Calu3 (cell line): ENCODE measurements at regions not wholly inside any gene's neighbourhood (a gene's known extent, or its start where the extent isn't known, plus 50 kb on each side); places are given as distances from the start of the nearest gene placed in this dataset.

Experiments used
- BruUV-seq: library from RNA; stranded (reverse); fragments of 400-500 nt; replicated peaks from 2 replicates; lab custom pipeline; 2021; lab: Mats Ljungman, UMichigan
- CTCF ChIA-PET: fragments of 300-600 bp; sonication (Branson Sonifier 250); formaldehyde crosslinking; loops from one replicate; lab custom pipeline; 2022; ENCODE audit warnings: antibody characterized with exemption; lab: Charles Lee
- DNase-seq: peaks from one replicate; pipeline ENCODE4 v3.0.0; 2022
- H3K27ac Mint-ChIP-seq: one replicate; pipeline ENCODE4 v1.8.0; 2022; ENCODE audit warnings: mixed read lengths; ENCODE audit not compliant: unreplicated experiment
- H3K27me3 Mint-ChIP-seq: one replicate; pipeline ENCODE4 v1.8.0; 2022; ENCODE audit warnings: mixed read lengths; ENCODE audit not compliant: unreplicated experiment
- H3K36me3 Mint-ChIP-seq: one replicate; pipeline ENCODE4 v1.8.0; 2022; ENCODE audit warnings: mild to moderate bottlenecking, moderate library complexity, mixed read lengths; ENCODE audit not compliant: insufficient read depth, unreplicated experiment
- H3K4me1 Mint-ChIP-seq: one replicate; pipeline ENCODE4 v1.8.0; 2022; ENCODE audit warnings: mild to moderate bottlenecking, low read depth, mixed read lengths; ENCODE audit not compliant: unreplicated experiment
- H3K4me3 Mint-ChIP-seq: one replicate; pipeline ENCODE4 v1.8.0; 2022; ENCODE audit warnings: mild to moderate bottlenecking, low read depth, moderate library complexity, mixed read lengths; ENCODE audit not compliant: unreplicated experiment
- H3K9me3 Mint-ChIP-seq: one replicate; pipeline ENCODE4 v1.8.0; 2022; ENCODE audit warnings: low read depth, mixed read lengths; ENCODE audit not compliant: unreplicated experiment
- intact Hi-C: fragments of 100-400 bp; cut with micrococcal nuclease; formaldehyde crosslinking; loops from one replicate; pipeline ENCODE4 v1.10.0; 2022; ENCODE audit not compliant: unreplicated experiment
- TF ChIP-seq, protein P1 (sequence below): fragments of 200-600 bp; IDR thresholded peaks from one replicate; pipeline ENCODE4 v1.8.0; 2022; ENCODE audit warnings: antibody characterized with exemption; ENCODE audit not compliant: unreplicated experiment

DNA sequence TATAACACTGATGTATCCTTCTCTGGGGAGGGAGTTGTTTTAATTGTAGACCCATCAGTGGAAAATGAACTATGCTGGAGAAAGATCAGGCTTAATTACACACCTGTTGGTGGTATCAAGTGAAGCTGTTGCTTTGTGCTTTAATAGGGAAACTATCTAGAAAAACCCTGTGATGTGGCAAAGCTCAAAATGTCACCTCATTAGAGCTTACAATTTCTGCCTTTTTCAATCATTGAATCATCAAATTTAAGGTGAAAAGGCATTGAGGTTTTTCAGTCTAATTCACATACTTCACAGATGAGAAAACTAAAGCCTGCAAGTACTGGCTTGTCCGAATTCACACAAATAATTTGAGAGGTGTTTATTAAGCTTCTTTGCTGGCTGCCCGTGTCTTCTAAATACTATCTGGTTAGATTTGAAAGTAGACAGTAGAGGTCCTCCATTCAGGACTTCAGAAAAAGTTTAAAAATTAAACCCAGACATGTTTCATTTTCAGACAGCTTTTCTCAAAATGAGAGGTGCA lies 143.3 kb upstream of the MAP3K7 start:
- no peak overlapping the region for H3K4me3 Mint-ChIP-seq
- intact Hi-C loops = no loop called here
- DNase-seq = no peak
- no peaks in the 10 kb centered on the region for H3K9me3 Mint-ChIP-seq
- no peak overlapping the region for H3K27ac Mint-ChIP-seq
- no peaks in the 10 kb centered on the region for H3K4me1 Mint-ChIP-seq
- CTCF ChIA-PET = no interaction called here
- H3K27me3 Mint-ChIP-seq = peaks cover 20% of the 10 kb centered on the region
- TF ChIP-seq, protein P1, sequence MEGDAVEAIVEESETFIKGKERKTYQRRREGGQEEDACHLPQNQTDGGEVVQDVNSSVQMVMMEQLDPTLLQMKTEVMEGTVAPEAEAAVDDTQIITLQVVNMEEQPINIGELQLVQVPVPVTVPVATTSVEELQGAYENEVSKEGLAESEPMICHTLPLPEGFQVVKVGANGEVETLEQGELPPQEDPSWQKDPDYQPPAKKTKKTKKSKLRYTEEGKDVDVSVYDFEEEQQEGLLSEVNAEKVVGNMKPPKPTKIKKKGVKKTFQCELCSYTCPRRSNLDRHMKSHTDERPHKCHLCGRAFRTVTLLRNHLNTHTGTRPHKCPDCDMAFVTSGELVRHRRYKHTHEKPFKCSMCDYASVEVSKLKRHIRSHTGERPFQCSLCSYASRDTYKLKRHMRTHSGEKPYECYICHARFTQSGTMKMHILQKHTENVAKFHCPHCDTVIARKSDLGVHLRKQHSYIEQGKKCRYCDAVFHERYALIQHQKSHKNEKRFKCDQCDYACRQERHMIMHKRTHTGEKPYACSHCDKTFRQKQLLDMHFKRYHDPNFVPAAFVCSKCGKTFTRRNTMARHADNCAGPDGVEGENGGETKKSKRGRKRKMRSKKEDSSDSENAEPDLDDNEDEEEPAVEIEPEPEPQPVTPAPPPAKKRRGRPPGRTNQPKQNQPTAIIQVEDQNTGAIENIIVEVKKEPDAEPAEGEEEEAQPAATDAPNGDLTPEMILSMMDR = no peak
- no TSS peak for BruUV-seq
- no peaks in the 10 kb centered on the region for H3K36me3 Mint-ChIP-seq

DNA sequence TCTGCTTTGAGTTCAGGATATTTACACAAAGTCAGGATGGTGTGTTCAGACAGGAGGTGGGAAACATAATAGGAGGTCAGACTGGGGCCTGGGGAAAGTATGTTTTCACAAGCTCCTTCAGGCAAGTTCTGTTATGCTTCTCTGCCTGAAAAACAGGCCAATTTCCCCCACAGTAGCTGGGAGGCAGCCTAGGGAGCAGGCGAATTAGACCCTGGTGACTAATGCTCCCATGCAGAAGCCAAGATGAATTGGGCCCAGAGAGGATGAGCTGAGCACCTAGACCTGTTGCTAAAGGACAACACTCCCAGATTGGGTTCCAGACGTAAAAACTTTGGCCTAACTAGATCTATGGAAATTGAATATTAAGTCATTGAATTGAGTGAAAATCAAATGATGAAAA lies 142.2 kb upstream of the MAP3K7 start:
- DNase-seq = no peak

DNA sequence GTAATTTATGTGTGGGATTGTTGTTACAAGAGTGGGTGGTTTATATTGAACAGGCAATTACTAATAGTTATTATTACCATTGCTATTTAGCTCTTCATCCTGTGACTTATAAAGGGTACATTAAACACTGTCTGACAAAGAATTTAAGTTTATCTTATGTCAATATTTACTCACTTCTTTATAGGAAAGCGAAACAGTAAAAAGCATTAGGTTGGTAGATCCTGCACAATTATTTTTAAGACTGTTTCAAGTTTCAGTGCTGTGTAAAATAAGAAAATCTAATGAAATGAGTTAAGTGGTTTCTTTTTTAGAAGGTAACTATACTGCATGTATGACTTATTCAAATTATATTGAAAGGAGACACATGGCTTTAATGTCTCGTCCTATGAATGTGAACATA lies 135.8 kb upstream of the MAP3K7 start:
- intact Hi-C loops = no loop called here
- Mint-ChIP-seq H3K36me3 (no peaks in the 10 kb centered on the region), H3K9me3 (no peaks in the 10 kb centered on the region), H3K27ac (no peak overlapping the region), H3K4me3 (no peak overlapping the region), H3K27me3 (peaks cover 22% of the 10 kb centered on the region), H3K4me1 (peaks cover 6% of the 10 kb centered on the region)
- CTCF ChIA-PET = no interaction called here
- TF ChIP-seq, protein P1 = no peak
- BruUV-seq = no TSS peak
- DNase-seq = no peak

More for the DNA sequence above, 142.2 kb upstream of the MAP3K7 start:
- CTCF ChIA-PET = no interaction called here
- Mint-ChIP-seq H3K4me1 (no peaks in the 10 kb centered on the region), H3K4me3 (no peak overlapping the region), H3K27me3 (peaks cover 20% of the 10 kb centered on the region), H3K27ac (no peak overlapping the region), H3K9me3 (no peaks in the 10 kb centered on the region), H3K36me3 (no peaks in the 10 kb centered on the region)
- intact Hi-C loops = no loop called here
- TF ChIP-seq, protein P1 = no peak
- no TSS peak for BruUV-seq

DNA sequence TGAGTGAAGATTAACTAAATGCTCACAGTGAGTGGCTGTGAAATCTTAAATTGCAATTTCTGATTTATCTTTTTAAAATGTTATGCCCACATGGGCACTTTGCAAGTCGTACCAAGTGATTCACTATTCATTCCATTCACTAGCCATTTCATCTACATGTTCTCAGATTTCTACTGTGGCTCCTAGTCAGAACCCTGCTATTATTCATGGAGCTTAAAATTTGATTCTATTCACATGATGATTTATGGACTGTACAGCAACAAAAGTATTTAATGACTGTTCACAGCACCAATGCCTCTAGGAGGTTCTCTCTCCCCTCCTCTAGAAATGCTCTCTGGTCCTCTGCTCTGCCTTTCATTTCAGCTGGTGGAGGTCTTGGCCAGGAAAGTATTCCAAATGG lies 133.5 kb upstream of the MAP3K7 start:
- no peak for DNase-seq
- TF ChIP-seq, protein P1 = no peak
- BruUV-seq = no TSS peak
- intact Hi-C loops = no loop called here
- Mint-ChIP-seq H3K36me3 (no peaks in the 10 kb centered on the region), H3K9me3 (no peaks in the 10 kb centered on the region), H3K27me3 (peaks cover 25% of the 10 kb centered on the region), H3K4me1 (peaks cover 6% of the 10 kb centered on the region), H3K27ac (no peak overlapping the region), H3K4me3 (no peak overlapping the region)
- CTCF ChIA-PET = no interaction called here
